Stimulated activated CD8-positive, alpha-beta memory T cell treated with anti-CD3 and anti-CD28 coated beads, Interleukin-7, amount 100 ng/mL, for 48 hours (primary cell): ENCODE measurements at regions not wholly inside any gene's neighbourhood (a gene's known extent, or its start where the extent isn't known, plus 50 kb on each side); places are given as distances from the start of the nearest gene placed in this dataset.

Experiments
- DNase-seq, 2 donors: peaks; one replicate each; pipeline ENCODE4 v3.0.0-alpha.2; 2020; ENCODE audit warnings: low read depth in 1 of 2; ENCODE audit errors: extremely low read depth in 1 of 2

GRCh38 chr11:104830508-104830907 lies 67.8 kb downstream of the CASP12 start:
- no peak for DNase-seq

- no peak for DNase-seq
These were observed 68.2 kb downstream of the CASP12 start for GRCh38 chr11:104830080-104830479.

- no peak for DNase-seq
These were observed 71.5 kb downstream of the CASP12 start for GRCh38 chr11:104826772-104827171.

GRCh38 chr11:104823657-104824056 lies 74.6 kb downstream of the CASP12 start:
- DNase-seq = no peak

GRCh38 chr11:104820431-104820830 lies 77.8 kb downstream of the CASP12 start:
- no peak for DNase-seq

GRCh38 chr11:104819603-104820002 lies 78.7 kb downstream of the CASP12 start:
- no peak for DNase-seq

- no peak for DNase-seq
These were observed 79.2 kb downstream of the CASP12 start for GRCh38 chr11:104819107-104819506.

GRCh38 chr11:104817973-104818372 lies 80.3 kb downstream of the CASP12 start:
- DNase-seq = no peak

GRCh38 chr11:104813532-104813931 lies 84.7 kb downstream of the CASP12 start:
- DNase-seq = no peak

GRCh38 chr11:104812103-104812788 lies 86.0 kb downstream of the CASP12 start:
- DNase-seq = no peak

GRCh38 chr11:104803776-104804175 lies 94.5 kb downstream of the CASP12 start:
- no peak for DNase-seq

GRCh38 chr11:104799251-104799650 lies 99.0 kb downstream of the CASP12 start:
- DNase-seq = no peak

GRCh38 chr11:104798789-104799188 lies 99.5 kb downstream of the CASP12 start:
- DNase-seq = no peak

GRCh38 chr11:104796301-104796700 lies 102.0 kb downstream of the CASP12 start:
- DNase-seq = no peak

- DNase-seq = no peak
These were observed 102.6 kb downstream of the CASP12 start for GRCh38 chr11:104795501-104796213.

GRCh38 chr11:104792861-104793260 lies 105.4 kb downstream of the CASP12 start:
- no peak for DNase-seq

- DNase-seq = no peak
These were observed 106.4 kb downstream of the CASP12 start for GRCh38 chr11:104791896-104792295.

- no peak for DNase-seq
These were observed 113.4 kb downstream of the CASP12 start for GRCh38 chr11:104784684-104785460.

- no peak for DNase-seq
These were observed 115.0 kb downstream of the CASP12 start for GRCh38 chr11:104783241-104783640.

- no peak for DNase-seq
These were observed 115.9 kb downstream of the CASP12 start for GRCh38 chr11:104782377-104782754.

GRCh38 chr11:104781719-104782376 lies 116.4 kb downstream of the CASP12 start:
- DNase-seq = no peak
